ENCODE measurements at regions not wholly inside any gene's neighbourhood (a gene's known extent, or its start where the extent isn't known, plus 50 kb on each side); places are given as distances from the start of the nearest gene placed in this dataset.

GRCh38 chr13:103715335-103715734 lies 649.1 kb upstream of the SLC10A2 start:
- no peak for TF ChIP-seq CTCF (IDR thresholded peaks at IDR 0.05)
- TF ChIP-seq POLR2A (IDR thresholded peaks at IDR 0.05), result no peak
